ENCODE measurements at regions not wholly inside any gene's neighbourhood (a gene's known extent, or its start where the extent isn't known, plus 50 kb on each side); places are given as distances from the start of the nearest gene placed in this dataset.

DNA sequence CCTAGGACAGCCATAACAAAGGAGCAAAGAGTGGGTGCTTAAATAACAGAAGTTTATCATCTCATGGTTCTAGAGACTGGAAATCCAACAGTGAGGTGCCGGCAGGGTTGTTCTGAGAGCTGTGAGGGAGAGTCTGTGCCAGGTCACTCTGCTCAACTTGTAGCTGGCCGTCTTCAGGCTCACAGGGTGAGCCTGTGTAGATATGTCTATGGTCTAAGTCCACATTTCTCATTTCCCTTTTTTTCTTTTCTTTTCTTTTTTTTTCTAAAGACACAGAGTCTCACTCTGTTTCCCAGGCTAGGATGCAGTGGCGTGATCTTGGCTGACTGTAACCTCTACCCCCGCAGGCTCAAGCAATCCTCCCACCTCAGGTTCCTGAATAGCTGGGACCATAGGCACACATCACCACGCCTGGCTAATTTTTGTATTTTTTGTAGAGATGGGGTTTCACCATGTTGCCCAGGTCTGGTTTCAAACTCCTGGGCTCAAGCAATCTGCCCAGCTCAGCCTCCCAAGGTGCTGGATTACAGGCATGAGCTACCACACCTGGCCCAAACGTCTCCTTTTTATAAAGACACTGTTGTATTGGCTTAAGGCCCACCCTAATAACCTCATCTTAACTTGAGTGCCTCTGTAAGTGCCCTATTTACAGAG lies 142.2 kb downstream of the SP3 start:
- TF ChIP-seq POLR2A (IDR thresholded peaks at IDR 0.05) = no peak
- TF ChIP-seq, protein P1, sequence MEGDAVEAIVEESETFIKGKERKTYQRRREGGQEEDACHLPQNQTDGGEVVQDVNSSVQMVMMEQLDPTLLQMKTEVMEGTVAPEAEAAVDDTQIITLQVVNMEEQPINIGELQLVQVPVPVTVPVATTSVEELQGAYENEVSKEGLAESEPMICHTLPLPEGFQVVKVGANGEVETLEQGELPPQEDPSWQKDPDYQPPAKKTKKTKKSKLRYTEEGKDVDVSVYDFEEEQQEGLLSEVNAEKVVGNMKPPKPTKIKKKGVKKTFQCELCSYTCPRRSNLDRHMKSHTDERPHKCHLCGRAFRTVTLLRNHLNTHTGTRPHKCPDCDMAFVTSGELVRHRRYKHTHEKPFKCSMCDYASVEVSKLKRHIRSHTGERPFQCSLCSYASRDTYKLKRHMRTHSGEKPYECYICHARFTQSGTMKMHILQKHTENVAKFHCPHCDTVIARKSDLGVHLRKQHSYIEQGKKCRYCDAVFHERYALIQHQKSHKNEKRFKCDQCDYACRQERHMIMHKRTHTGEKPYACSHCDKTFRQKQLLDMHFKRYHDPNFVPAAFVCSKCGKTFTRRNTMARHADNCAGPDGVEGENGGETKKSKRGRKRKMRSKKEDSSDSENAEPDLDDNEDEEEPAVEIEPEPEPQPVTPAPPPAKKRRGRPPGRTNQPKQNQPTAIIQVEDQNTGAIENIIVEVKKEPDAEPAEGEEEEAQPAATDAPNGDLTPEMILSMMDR (IDR thresholded peaks at IDR 0.05) = no peak

All from gastroesophageal sphincter (tissue), 3 donors.